IMR-90 (cell line): ENCODE measurements at regions not wholly inside any gene's neighbourhood (a gene's known extent, or its start where the extent isn't known, plus 50 kb on each side); places are given as distances from the start of the nearest gene placed in this dataset.

ENCODE experiments used
- ATAC-seq: fragments of 200-7000 bp; cut with Tn5 transposase; 2 replicates; pipeline ENCODE4 v1.9.1; 2020; ENCODE audit warnings: low read depth, mild to moderate bottlenecking, moderate library complexity
- BruUV-seq: library from RNA; stranded (reverse); fragments of 400-500 nt; replicated peaks from 2 replicates; lab custom pipeline; 2021; lab: Mats Ljungman, UMichigan
- CTCF ChIA-PET: fragments of 300-600 bp; formaldehyde crosslinking; extraction: SDS; loops from one replicate; lab custom pipeline; 2021; ENCODE audit warnings: antibody characterized with exemption; lab: Yijun Ruan, JAX
- POLR2A ChIA-PET: fragments of 300-600 bp; sonication (Branson Sonifier 250); formaldehyde crosslinking; loops from one replicate; lab custom pipeline; 2022; ENCODE audit warnings: antibody characterized with exemption; ENCODE audit not compliant: unreplicated experiment; lab: Charles Lee
- DNase-seq: peaks from one replicate; pipeline ENCODE4 v3.0.0; 2013
- H2AFZ ChIP-seq: replicated peaks from 2 replicates; pipeline ENCODE3; 2013; ENCODE audit warnings: low read length, mild to moderate bottlenecking; ENCODE audit not compliant: poor library complexity
- H2AK5ac ChIP-seq: 2 replicates; pipeline ENCODE4 v1.6.1; 2013; ENCODE audit warnings: low read depth, low read length, inconsistent platforms
- H2AK9ac ChIP-seq: replicated peaks from 2 replicates; pipeline ENCODE3; 2013; ENCODE audit warnings: mild to moderate bottlenecking, low read depth, low read length, moderate library complexity; ENCODE audit not compliant: poor library complexity
- H2BK120ac ChIP-seq: 2 replicates; pipeline ENCODE4 v1.6.1; 2013; ENCODE audit warnings: low read depth, low read length, inconsistent platforms
- H2BK15ac ChIP-seq: 3 replicates; pipeline ENCODE4 v1.6.1; 2013; ENCODE audit warnings: low read depth, low read length, inconsistent platforms
- H2BK20ac ChIP-seq: 2 replicates; pipeline ENCODE4 v1.6.1; 2013; ENCODE audit warnings: low read depth, mild to moderate bottlenecking, inconsistent platforms, low read length, moderate library complexity
- H2BK5ac ChIP-seq: 2 replicates; pipeline ENCODE4 v1.6.1; 2013; ENCODE audit warnings: mild to moderate bottlenecking, low read depth, low read length, inconsistent platforms; ENCODE audit not compliant: poor library complexity, severe bottlenecking
- H3K14ac ChIP-seq: replicated peaks from 2 replicates; pipeline ENCODE4 v1.6.1; 2013; ENCODE audit warnings: low read depth, low read length, inconsistent platforms
- H3K18ac ChIP-seq: 2 replicates; pipeline ENCODE4 v1.6.1; 2013; ENCODE audit warnings: low read depth, low read length, control low read depth
- H3K23ac ChIP-seq: 2 replicates; pipeline ENCODE4 v1.6.1; 2013; ENCODE audit warnings: low read depth, low read length, inconsistent platforms
- H3K27ac ChIP-seq: 2 replicates; pipeline ENCODE4 v1.5.1; 2013; ENCODE audit warnings: mild to moderate bottlenecking, control low read depth, low read length; ENCODE audit not compliant: insufficient read depth
- H3K27me3 ChIP-seq: 2 replicates; pipeline ENCODE4 v1.6.1; 2013; ENCODE audit warnings: low read length; ENCODE audit not compliant: control insufficient read depth, insufficient read depth
- H3K36me3 ChIP-seq: 2 replicates; pipeline ENCODE4 v1.6.1; 2013; ENCODE audit warnings: low read length, mixed read lengths; ENCODE audit not compliant: control insufficient read depth, insufficient read depth
- H3K4ac ChIP-seq: 2 replicates; pipeline ENCODE4 v1.6.1; 2013; ENCODE audit warnings: low read depth, low read length, inconsistent platforms
- H3K4me1 ChIP-seq: 2 replicates; pipeline ENCODE4 v1.6.1; 2013; ENCODE audit warnings: low read length, mixed read lengths; ENCODE audit not compliant: control insufficient read depth, insufficient read depth
- H3K4me2 ChIP-seq: 2 replicates; pipeline ENCODE4 v1.6.1; 2013; ENCODE audit warnings: low read depth, mild to moderate bottlenecking, control low read depth, low read length, moderate library complexity
- H3K4me3 ChIP-seq: 2 replicates; pipeline ENCODE4 v1.5.1; 2013; ENCODE audit warnings: low read depth, mild to moderate bottlenecking, control low read depth, low read length, moderate library complexity; ENCODE audit not compliant: insufficient read depth
- H3K56ac ChIP-seq: 2 replicates; pipeline ENCODE4 v1.6.1; 2013; ENCODE audit warnings: low read length, inconsistent platforms; ENCODE audit not compliant: insufficient read depth; ENCODE audit errors: extremely low read depth
- H3K79me1 ChIP-seq, 2 experiments: 2 replicates each; pipeline ENCODE4 v1.6.1; 2013; ENCODE audit warnings: low read length in 2 of 2, inconsistent platforms in 1 of 2, low read depth in 1 of 2
- H3K9ac ChIP-seq: 2 replicates; pipeline ENCODE4 v1.6.1; 2013; ENCODE audit warnings: low read depth, low read length, control low read depth
- H3K9me1 ChIP-seq: 2 replicates; pipeline ENCODE4 v1.6.1; 2013; ENCODE audit warnings: low read length, inconsistent platforms; ENCODE audit not compliant: insufficient read depth
- H3K9me3 ChIP-seq: 2 replicates; pipeline ENCODE4 v1.6.1; 2013; ENCODE audit warnings: low read length; ENCODE audit not compliant: control insufficient read depth, insufficient read depth
- H4K20me1 ChIP-seq: 2 replicates; pipeline ENCODE4 v1.6.1; 2013; ENCODE audit warnings: low read length, inconsistent platforms; ENCODE audit not compliant: insufficient read depth
- H4K5ac ChIP-seq: 2 replicates; pipeline ENCODE4 v1.6.1; 2013; ENCODE audit warnings: mild to moderate bottlenecking, low read depth, low read length, control low read depth
- H4K8ac ChIP-seq, 2 experiments: 2 replicates each; pipeline ENCODE4 v1.6.1; 2013; ENCODE audit warnings: low read depth in 2 of 2, low read length in 2 of 2, control low read depth in 1 of 2, inconsistent platforms in 1 of 2
- H4K91ac ChIP-seq: 2 replicates; pipeline ENCODE4 v1.6.1; 2013; ENCODE audit warnings: low read depth, low read length, inconsistent platforms; ENCODE audit not compliant: insufficient read depth
- BHLHE40 ChIP-seq: fragments of 150-350 bp; IDR thresholded peaks from 2 replicates; pipeline ENCODE4 v1.6.1; 2016; ENCODE audit warnings: mild to moderate bottlenecking, low read depth, low read length
- CEBPB ChIP-seq: IDR thresholded peaks from 2 replicates; pipeline ENCODE4 v1.6.1; 2012; ENCODE audit warnings: low read depth, low read length, improper control_type of control experiment
- CHD1 ChIP-seq: IDR thresholded peaks from 2 replicates; pipeline ENCODE4 v1.6.1; 2012; ENCODE audit warnings: low read depth, low read length, improper control_type of control experiment
- FOS ChIP-seq: fragments of 150-350 bp; IDR thresholded peaks from 2 replicates; pipeline ENCODE4 v1.6.1; 2016; ENCODE audit warnings: low read depth, low read length
- MAFK ChIP-seq: IDR thresholded peaks from 2 replicates; pipeline ENCODE4 v1.6.1; 2012; ENCODE audit warnings: low read depth, low read length, improper control_type of control experiment
- MAZ ChIP-seq: IDR thresholded peaks from 2 replicates; pipeline ENCODE4 v1.6.1; 2012; ENCODE audit warnings: low read depth, mild to moderate bottlenecking, low read length, improper control_type of control experiment, moderate library complexity, borderline replicate concordance
- MXI1 ChIP-seq: IDR thresholded peaks from 2 replicates; pipeline ENCODE4 v1.6.1; 2012; ENCODE audit warnings: low read depth, mild to moderate bottlenecking, low read length, moderate library complexity, borderline replicate concordance
- NFE2L2 ChIP-seq: fragments of 150-350 bp; IDR thresholded peaks from 2 replicates; pipeline ENCODE4 v1.6.1; 2016; ENCODE audit warnings: low read depth, mild to moderate bottlenecking, low read length
- POLR2A ChIP-seq: IDR thresholded peaks from 2 replicates; pipeline ENCODE4 v1.6.1; 2012; ENCODE audit warnings: mild to moderate bottlenecking, low read depth, low read length
- RAD21 ChIP-seq: IDR thresholded peaks from 2 replicates; pipeline ENCODE4 v1.6.1; 2012; ENCODE audit warnings: low read length, improper control_type of control experiment
- RCOR1 ChIP-seq: IDR thresholded peaks from 2 replicates; pipeline ENCODE4 v1.6.1; 2012; ENCODE audit warnings: mild to moderate bottlenecking, low read length, improper control_type of control experiment; ENCODE audit not compliant: insufficient replicate concordance
- RFX5 ChIP-seq: IDR thresholded peaks from 2 replicates; pipeline ENCODE4 v1.8.0; 2012; ENCODE audit warnings: low read depth, mild to moderate bottlenecking, low read length, moderate library complexity
- SMC3 ChIP-seq: fragments of 150-350 bp; IDR thresholded peaks from 2 replicates; pipeline ENCODE4 v1.6.1; 2016; ENCODE audit warnings: low read depth, mild to moderate bottlenecking, antibody characterized with exemption, low read length, moderate library complexity
- WGBS, 2 experiments: methylation state at CpG; one replicate each; pipeline versions ENCODE4 v1.1.5 to v1.1.7; 2013; ENCODE audit warnings: missing lambda C conversion rate in 2 of 2; ENCODE audit not compliant: insufficient read length in 1 of 2; ENCODE audit errors: extremely low coverage in 2 of 2; 5-methylcytosine and 5-hydroxymethylcytosine counted together
- dilution Hi-C: fragments of 300-500 bp; cut with HindIII; formaldehyde crosslinking; loops from one replicate; pipeline ENCODE4 v1.14.3; 2018; ENCODE audit warnings: low sequenced_read_pairs; ENCODE audit not compliant: unreplicated experiment
- in situ Hi-C: fragments of 300-500 bp; cut with MboI; formaldehyde crosslinking; loops from 3 replicates; pipeline ENCODE4 v1.14.3; 2019; ENCODE audit warnings: low sequenced_read_pairs, inconsistent platforms, mixed read lengths
- intact Hi-C: fragments of 100-400 bp; cut with micrococcal nuclease; formaldehyde crosslinking; loops from 2 replicates; pipeline ENCODE4 v1.10.0; 2022
- TF ChIP-seq, protein P1 (sequence below): conservative IDR thresholded peaks from 2 replicates; pipeline ENCODE4 v1.5.1; 2012; ENCODE audit warnings: mild to moderate bottlenecking, low read depth, low read length, improper control_type of control experiment
- TF ChIP-seq, protein P2 (sequence below): fragments of 150-350 bp; IDR thresholded peaks from 2 replicates; pipeline ENCODE4 v1.6.1; 2017; ENCODE audit warnings: mild to moderate bottlenecking, antibody characterized with exemption, low read length, low read depth
- TF ChIP-seq, protein P3 (sequence below): fragments of 150-350 bp; IDR thresholded peaks from 2 replicates; pipeline ENCODE4 v1.6.1; 2016; ENCODE audit warnings: low read depth, mild to moderate bottlenecking, low read length, moderate library complexity, borderline replicate concordance

DNA sequence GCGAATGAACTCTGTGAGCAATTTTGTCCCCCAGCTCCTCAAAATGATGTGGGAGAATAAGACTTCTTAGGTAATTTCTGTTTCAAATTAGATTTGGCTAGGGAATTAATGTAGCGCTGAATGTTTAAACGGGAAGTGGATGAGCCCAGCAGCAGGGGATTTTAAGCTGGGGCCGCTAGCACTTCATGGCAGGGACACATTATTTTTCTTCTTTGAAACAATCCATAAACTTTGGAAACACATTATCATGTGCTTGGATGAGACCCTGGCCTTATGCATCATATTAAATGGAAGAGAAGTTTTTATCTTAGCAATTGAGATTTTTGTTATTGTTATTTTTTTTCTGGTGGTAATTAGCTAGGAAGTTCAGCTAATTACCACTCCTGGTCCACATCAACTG lies 74.2 kb upstream of the FUCA2 start:
- Histone ChIP-seq H3K9ac (no peak overlapping the region), H4K5ac (no peak overlapping the region), H2BK120ac (peak overlapping the region; percentile 35; the same call in 1 of the 2 replicates), H3K14ac (no peak overlapping the region), H2AK9ac (no peak overlapping the region), H2AFZ (no peak overlapping the region), H3K4me3 (no peak overlapping the region), H2BK5ac (no peak overlapping the region), H3K9me3 (peaks cover 3% of the 10 kb centered on the region), H3K9me1 (peaks cover 3% of the 10 kb centered on the region; the same call in 1 of the 2 replicates), H3K18ac (no peak overlapping the region), H4K8ac (no peak overlapping the region), H4K20me1 (no peaks in the 10 kb centered on the region), H3K79me1 (peaks cover 0 to 13% of the 10 kb centered on the region in 2 experiments; a peak in 2 of 4 replicates), H3K23ac (no peak overlapping the region), H3K27me3 (no peaks in the 10 kb centered on the region), H2AK5ac (no peak overlapping the region), H2BK20ac (no peak overlapping the region), H3K27ac (no peak overlapping the region), H4K91ac (no peak overlapping the region), H3K4ac (0 out of 2 replicates have a peak overlapping the region, but pooled peaks have one; percentile 14), H3K56ac (no peak overlapping the region), H3K4me2 (no peak overlapping the region), H3K36me3 (no peaks in the 10 kb centered on the region), H2BK15ac (no peak overlapping the region), H3K4me1 (peaks cover 2% of the 10 kb centered on the region)
- ATAC-seq (no peak), DNase-seq (no peak)
- dilution Hi-C loops (no loop called here), intact Hi-C loops (no loop called here), in situ Hi-C loops (no loop called here)
- ChIA-PET POLR2A (no interaction called here), CTCF (no interaction called here)
- TF ChIP-seq, protein P1, sequence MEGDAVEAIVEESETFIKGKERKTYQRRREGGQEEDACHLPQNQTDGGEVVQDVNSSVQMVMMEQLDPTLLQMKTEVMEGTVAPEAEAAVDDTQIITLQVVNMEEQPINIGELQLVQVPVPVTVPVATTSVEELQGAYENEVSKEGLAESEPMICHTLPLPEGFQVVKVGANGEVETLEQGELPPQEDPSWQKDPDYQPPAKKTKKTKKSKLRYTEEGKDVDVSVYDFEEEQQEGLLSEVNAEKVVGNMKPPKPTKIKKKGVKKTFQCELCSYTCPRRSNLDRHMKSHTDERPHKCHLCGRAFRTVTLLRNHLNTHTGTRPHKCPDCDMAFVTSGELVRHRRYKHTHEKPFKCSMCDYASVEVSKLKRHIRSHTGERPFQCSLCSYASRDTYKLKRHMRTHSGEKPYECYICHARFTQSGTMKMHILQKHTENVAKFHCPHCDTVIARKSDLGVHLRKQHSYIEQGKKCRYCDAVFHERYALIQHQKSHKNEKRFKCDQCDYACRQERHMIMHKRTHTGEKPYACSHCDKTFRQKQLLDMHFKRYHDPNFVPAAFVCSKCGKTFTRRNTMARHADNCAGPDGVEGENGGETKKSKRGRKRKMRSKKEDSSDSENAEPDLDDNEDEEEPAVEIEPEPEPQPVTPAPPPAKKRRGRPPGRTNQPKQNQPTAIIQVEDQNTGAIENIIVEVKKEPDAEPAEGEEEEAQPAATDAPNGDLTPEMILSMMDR, result no peak
- TF ChIP-seq CEBPB (no peak), POLR2A (no peak), MXI1 (no peak), RAD21 (no peak), BHLHE40 (no peak), MAFK (no peak), MAZ (no peak), RFX5 (no peak), SMC3 (no peak), CHD1 (no peak), NFE2L2 (no peak), RCOR1 (no peak), FOS (no peak)
- TF ChIP-seq, protein P2, sequence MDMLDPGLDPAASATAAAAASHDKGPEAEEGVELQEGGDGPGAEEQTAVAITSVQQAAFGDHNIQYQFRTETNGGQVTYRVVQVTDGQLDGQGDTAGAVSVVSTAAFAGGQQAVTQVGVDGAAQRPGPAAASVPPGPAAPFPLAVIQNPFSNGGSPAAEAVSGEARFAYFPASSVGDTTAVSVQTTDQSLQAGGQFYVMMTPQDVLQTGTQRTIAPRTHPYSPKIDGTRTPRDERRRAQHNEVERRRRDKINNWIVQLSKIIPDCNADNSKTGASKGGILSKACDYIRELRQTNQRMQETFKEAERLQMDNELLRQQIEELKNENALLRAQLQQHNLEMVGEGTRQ, result no peak
- TF ChIP-seq, protein P3, sequence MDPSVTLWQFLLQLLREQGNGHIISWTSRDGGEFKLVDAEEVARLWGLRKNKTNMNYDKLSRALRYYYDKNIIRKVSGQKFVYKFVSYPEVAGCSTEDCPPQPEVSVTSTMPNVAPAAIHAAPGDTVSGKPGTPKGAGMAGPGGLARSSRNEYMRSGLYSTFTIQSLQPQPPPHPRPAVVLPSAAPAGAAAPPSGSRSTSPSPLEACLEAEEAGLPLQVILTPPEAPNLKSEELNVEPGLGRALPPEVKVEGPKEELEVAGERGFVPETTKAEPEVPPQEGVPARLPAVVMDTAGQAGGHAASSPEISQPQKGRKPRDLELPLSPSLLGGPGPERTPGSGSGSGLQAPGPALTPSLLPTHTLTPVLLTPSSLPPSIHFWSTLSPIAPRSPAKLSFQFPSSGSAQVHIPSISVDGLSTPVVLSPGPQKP, result no peak
- BruUV-seq, result no TSS peak
- WGBS, 2 experiments, result no CpG with 5 or more reads among the region's 4 CpGs
